HG03558 (cell line): ENCODE measurements at regions not wholly inside any gene's neighbourhood (a gene's known extent, or its start where the extent isn't known, plus 50 kb on each side); places are given as distances from the start of the nearest gene placed in this dataset.
"Not testable (repeated sequence)": the region's sequence is repeated elsewhere in the genome, so short reads cannot be mapped to it uniquely, and the experiment has no call there.

ENCODE experiments used
- ATAC-seq: cut with Tn5 transposase; IDR thresholded peaks from one replicate; pipeline ENCODE4 v1.9.1; 2021; ENCODE audit warnings: moderate number of reproducible peaks; ENCODE audit not compliant: unreplicated experiment; ENCODE audit errors: extremely low read depth

DNA sequence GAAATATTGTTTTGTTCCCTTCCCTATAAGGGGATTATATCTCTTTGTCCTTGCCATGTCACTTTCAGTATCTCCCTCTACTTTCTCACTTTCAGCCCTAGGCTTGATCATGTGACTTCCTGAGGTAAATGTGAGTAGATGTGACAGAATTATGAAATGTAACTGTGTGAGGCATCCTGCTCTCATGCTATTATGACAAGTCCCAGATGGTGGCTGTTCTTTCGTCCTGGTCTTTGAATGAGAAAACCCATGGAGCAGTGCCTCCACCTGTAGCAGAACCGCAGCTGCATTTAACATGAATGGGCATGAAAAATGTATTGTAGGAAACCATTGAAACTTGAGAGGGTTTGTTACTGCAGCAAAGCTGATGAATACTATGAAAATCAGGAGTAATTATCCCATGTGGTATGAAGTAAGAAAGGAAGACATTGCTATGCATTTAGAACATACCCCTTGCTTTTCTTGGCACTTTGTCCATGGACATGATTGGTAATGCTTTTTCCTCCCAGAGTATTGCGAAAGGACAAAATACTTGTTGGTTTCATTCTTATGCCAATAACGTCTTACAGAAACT is 202.2 kb upstream of the GPRIN3 start:
- ATAC-seq, result peak; percentile 100

DNA sequence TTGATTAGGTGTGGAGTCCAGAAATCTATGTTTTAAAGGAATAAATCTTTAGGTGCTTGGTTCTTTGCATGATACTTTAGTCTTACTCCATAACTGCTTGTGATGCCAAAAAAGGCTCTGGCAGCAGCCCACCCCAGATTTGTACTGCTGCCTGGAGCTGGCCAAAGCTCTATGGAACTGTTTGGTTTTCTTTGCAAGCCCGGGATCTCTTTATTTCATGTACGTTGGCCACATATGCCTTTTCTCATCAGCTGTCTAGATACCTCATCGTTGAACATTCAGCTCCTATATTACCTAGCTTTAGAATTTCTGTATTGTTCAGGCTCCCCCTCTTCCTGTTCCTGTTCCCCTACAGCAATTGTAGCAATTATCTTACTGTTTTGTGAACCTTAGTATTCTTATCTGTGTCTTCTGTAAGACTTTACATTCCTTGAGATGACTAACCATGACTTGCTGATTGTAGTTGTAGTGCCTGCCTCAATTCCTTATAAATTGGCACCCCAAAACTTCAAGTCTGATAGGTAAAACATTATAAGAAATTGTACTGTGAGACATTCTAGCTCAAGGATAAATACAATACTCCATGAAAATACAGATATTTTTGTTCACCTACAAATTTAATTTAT is 199.4 kb upstream of the GPRIN3 start:
- ATAC-seq, result no peak

DNA sequence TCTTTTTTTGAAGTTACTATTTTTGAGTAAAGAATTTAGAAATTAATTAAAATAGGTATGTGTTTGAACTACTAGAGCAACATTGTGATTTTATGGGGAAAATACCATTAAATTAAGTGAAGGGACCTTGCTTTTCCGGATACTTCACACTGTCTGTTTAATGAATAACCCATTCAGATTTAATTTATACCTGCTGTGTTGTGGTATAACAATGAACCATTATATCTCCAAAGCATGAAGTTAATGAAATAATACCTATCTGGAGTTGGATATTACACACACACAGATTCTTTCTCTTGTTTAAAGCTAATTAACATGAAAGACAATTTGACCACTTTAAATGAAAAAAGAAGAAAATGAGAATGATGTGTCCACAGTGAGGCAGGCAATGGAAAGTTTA is 195.0 kb upstream of the GPRIN3 start:
- no peak for ATAC-seq

DNA sequence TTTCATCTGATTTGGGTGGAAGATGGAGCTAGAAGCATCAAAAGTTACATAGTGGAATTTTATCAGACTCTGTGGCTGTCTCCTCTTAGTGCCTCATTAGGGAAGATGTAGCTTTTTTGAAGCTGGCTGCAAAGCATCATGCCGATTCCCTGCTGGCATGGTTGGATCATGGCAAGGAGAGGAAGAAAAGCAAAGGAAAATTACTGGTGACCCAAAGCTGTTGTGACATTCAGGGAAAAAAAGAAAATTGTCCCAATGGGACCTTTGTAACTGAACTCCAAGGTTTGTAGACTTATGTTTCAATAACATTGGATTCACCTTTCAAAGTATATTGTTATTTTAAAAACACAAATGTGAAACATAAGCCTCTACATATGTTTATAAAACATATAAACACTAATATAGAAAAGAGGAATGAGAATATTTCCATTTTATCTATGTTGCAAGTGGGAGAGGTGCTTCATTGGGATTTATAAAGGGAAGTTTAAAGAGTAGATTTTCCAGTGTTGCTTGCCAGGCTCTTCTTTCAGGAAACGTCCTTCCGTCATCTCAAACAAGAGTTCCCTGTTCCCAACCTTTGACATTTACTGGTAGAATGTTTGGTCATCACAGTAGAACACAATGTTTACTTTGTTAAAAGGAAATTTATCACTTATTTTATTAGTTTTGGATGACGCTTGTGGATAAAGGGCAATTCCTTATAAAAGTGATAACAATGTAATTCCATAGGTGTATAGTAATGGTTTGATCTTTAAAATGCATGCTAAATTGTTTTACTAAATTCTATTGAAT is 190.1 kb upstream of the GPRIN3 start:
- no peak for ATAC-seq

DNA sequence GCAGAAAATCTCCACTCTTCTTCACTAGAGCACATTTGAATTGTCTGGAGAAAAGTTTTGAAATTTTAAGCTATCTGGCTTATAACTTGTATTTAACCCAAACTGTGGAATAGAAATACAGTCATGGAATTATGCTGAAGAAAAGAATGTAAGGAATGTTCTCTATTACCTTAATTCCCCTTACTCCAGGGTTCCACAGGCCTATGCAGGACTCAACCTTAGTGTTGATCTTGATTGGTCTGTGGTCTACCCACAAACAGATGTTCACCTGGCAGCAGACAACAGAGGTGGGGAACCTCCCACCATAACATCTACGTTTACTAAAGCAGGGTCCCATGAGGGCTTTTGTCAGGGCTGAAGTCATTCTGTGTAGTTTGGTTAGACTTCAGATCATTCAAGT is 189.3 kb upstream of the GPRIN3 start:
- ATAC-seq, result no peak

DNA sequence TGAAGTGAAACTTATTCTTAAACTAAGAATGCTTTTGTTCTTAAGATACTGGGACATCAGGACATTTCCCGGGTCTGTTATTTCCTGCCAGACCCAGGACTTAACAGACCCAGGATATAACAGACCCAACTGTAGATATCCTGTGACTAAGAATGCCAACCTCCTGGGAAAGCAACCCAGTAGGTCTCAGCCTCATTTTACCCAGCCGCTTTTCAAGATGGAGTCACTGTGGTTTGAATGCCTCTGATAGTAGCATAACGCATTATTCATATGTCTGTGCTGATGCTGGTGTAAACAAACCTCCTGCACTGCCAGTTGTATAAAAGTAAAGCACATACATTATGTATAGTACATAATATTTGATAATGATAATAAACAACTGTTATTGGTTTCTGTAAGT is 185.8 kb upstream of the GPRIN3 start:
- no peak for ATAC-seq

DNA sequence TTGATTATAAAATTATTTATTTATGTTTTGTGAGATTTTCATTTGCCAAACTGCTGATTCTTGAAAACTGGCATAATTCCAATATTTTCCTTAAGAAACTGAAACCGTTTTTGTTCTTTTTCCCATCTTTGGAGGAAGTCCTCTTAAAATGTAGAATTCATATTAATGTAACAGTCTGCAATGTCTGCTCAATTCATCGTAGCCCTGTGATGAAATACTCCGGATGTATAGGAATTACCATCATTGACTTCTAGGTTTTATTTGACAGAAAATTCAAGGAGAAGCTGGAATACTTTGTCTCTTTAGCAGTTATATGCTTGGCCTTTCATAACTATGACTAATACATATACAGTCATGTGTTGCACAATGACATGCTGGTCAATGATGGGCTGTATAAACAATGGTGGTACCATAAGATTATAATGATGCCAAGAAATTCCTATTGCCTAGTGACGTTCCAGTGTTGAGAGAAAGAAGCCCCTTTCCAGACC is 185.0 kb upstream of the GPRIN3 start:
- ATAC-seq, result no peak

DNA sequence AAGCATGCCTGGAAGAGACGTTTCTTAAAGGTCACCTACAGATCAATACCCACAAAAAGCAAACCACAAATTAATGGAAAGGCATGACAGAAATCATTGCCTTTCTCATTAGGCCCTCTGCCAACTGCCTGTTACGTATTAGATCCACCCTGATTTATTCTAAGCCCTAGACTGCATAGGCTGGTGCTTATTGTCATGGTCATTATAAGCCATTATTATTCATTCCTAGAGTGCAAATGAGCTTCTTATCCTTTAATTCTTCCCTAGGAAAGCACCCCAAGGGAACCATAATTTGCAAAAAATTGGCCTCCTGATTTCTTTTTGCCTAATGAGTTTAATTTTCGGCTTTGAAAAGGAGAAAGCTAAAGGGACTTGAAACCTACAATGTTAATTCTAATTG is 184.2 kb upstream of the GPRIN3 start:
- no peak for ATAC-seq

DNA sequence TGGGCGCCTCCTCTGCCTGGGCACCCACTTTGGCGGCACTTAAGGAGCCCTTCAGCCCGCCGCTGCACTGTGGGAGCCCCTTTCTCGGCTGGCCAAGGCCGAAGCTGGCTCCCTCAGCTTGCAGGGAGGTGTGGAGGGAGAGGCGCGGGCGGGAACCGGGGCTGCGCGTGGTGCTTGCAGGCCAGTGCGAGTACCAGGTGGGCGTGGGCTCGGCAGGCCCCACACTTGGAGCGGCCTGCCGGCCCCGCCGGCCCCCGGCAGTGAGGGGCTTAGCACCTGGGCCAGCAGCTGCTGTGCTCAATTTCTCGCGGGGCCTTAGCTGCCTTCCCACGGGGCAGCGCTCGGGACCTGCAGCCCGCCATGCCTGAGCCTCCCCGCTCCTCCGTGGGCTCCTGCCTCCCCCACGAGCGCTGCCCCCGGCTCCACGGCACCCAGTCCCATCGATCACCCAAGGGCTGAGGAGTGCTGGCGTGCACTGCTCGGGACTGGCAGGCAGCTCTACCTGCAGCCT is 182.4 kb upstream of the GPRIN3 start:
- ATAC-seq, result not testable (repeated sequence)

DNA sequence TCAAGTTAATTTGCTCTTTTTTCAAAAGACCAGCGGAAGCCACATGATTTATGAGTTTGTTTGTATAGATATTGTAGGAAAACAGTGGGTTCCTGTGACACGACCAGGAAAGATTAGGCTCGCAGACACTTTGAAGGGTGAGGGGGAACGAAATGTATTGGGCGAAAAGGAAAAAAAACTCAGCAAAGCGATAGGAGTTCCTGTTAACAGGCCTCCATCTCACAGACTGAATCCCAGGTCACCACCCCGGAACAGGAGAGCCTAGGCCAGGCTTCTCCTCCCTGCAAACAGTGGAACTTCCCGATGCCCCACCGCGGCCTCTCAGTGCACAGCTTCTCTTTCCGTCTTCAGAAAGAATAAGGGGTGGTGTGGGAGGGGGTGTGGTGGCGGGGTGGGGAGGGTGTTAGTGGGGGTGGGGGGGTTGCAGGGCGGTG is 181.8 kb upstream of the GPRIN3 start:
- ATAC-seq, result no peak

DNA sequence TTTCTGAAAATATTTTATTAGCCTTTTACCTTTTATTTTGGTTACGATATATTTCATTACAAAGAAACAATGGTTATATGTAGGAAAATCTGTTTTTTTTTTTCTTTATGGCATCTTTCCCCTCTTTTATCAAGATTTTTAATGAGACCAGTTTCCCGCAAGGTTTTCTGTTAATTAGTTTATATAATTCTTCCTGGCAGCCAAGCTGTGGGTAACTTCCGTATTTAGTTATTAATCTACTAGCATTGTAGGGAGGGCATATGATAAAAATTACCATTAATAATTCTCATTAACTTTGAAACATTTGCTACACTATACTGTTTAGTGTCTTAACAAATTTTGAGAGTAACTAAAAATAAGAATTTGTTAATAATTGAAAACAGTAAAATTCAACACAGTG is 181.1 kb upstream of the GPRIN3 start:
- ATAC-seq, result no peak

DNA sequence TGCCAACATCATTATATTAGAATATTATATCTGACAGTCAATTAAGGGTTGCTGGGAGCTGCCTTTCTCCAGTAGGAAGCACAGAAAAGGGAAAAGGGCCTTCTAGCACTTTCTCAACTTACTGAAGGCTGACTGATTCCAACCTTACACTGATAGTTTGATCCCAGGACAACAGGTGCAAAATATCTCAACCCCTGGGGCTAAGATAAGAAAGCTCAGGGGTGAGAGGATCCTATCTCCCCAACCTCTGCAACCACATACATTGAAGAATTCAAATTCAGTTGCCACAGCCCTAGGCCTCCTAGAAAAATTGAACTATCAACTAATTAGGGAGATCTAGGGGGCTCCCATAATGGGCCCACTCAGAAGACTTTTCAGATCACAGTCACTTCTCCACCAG is 179.1 kb upstream of the GPRIN3 start:
- no peak for ATAC-seq

DNA sequence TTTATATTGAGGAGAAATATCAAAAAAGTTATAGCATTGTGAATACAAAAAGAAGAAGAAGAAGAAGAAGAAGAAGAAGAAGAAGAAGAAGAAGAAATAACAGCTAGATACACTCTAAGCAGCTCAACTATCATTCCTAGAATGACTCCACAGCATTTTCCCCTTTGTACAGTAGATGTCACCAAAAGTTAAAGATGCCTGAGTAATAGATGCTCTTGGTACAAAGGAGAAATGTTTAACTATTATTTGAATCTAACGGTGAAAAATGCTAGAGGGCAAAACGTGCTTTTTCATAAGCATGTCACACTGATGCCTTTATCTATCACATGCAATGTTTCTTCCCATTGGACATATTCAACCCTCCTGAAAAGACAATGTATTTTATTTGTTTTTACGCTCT is 178.4 kb upstream of the GPRIN3 start:
- ATAC-seq, result peak; percentile 50

DNA sequence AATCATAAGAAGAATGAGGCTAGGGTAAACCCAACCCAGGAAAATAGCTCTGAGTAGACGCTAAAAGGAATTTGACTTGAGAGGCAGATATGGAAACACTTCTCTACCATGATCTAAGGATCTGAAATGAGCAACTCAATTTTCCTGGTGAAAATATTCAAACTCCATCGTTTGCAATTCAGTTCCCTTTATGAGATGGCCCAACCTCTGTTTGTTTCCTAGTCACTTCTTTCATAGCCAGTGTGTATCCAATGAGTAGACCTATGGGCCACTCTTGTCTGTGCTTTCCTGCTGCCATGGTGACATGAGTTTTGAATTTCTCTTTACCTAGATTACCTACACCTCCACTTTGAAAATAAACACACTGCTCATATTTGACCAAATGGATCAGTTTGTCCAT is 176.2 kb upstream of the GPRIN3 start:
- no peak for ATAC-seq

DNA sequence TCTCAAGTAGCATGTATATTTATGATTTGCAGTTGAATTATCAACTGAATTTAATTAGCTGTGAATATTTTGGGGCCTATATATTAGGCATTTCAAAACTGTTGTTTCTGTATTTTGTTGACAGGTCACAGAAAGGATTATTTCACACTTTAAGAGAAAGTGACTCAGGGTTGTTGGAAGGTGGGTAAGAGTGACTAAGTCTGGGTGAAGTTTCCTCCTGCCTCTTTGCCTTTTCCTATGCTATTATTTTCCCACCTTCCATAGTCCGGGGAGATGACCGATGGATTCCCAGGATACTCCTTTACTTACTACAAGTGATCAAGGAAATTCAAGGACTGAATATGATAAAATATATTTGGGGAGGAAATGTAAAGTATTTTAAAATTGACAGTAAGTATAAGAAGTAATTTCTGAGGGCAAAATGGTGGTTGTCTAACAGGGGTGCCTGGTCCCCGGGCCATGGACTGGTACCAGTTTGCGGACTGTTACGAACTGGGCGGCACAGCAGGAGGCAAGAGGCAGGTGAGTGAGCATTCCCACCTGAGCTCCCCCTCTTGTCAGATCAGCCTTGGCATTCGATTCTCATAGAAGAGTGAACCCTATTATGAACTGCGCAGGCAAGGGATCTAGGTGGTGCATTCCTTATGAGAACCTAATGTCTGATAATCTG is 175.5 kb upstream of the GPRIN3 start:
- ATAC-seq, result no peak

DNA sequence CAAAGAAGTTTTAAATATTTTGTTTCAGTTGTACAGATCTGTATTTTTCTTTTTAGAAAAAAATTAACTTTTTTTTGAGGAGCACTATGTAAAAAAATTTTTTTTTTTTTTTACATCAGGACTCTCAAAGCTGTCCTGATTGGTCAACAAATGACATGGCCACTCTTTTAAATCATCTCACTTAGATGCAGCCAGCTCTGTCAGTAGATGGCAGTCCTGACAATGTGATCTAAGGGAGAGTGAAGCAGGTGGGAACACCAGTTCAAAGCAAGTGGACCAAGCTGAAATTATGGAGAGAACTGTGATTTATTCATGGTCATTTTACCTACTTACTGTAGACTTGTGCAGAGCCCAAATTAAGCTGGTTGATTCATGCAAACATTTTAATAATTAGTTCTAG is 174.7 kb upstream of the GPRIN3 start:
- ATAC-seq, result peak; percentile 79

DNA sequence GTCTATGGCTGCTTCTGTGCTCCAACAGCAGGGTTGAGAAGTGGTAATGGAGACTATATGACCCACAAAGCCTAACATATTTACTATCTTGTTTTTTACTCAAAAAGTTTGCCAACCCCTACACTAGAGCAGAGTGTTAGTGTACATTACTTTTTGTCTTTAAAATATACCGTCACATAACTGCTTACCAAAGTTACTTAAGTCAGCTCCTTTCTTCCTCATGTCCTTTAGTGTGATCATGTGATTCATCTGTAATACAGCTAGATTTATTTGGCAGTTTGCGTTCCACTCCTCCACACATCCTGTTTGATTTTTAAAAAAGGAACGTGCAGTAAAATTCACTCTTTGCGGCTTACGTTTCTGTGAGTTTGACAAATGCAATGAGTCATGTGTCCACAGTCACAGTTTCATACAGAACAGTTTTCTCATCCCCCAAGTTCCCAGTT is 162.4 kb upstream of the GPRIN3 start:
- peak; percentile 93 for ATAC-seq

DNA sequence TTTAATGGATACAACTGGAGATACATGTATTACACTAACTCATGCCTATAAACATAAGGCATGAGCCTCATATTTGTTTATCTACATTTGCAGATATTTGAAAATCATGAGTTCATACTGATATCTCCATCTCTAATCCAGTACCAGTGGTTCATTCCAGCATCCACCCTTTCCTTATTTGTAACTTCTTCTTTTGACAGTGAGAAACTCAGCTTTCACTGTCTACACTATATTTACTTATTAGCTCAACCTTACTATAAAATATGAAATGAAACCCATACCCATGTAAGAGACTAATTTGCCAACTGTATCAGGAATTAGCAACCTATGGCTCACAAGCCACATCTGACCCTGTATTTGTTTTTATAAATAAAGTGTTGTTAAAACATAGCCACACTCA is 161.9 kb upstream of the GPRIN3 start:
- no peak for ATAC-seq

DNA sequence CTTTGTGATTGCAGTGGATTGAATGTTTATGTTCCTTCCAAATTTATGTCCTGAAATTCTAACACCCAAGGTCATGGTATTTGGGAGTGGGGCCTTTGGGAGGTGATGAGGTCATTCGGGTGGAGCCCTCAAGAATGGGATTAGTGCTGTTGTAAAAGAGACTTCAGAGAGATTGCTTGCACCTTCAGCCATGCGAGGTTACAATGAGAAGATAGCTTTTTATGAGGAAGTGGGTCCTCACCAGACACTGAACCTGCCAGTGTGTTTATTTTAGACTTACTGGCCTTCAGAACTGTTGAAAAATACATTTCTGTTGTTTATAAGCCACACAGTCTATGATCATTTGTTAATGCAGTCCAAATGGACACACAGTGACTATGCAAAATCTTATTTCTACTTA is 161.0 kb upstream of the GPRIN3 start:
- ATAC-seq, result no peak

DNA sequence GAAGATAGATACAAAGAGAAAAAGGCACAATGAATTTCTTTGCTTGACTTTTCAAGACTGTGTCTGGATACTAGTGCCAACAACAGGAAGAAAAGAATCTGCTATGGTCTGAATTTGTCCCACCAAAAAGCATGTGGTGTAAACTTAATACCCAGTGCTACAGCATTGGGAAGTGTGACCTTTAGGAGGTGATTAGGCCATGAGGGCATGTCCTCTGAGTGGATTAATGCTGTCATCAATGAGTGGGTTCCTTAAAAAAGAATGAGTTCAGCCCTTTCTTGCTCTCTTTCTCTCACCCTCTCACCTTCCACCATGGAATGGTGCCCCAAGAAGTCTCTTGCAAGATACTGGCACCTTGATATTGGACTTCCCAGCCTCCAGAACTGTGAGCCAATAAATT is 155.7 kb upstream of the GPRIN3 start:
- ATAC-seq, result no peak

DNA sequence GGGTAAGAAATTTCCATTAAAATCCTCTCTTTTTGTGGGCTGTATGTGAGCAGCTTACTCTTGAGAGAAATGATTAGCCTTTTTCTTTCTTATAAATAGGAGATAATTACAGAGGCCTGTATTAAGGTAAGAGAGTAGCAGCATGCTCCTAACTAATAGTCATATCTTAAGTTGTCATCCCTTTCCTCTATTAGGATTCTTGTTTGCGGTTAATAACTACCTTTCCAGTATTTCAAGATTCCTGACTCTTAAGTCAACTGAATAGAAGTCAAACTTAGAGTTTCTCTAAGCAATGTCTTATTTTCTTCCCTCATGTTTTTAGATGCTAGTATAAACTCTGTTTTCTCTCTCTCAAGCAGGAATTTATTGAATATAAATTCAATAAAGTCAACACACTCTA is 139.9 kb upstream of the GPRIN3 start:
- ATAC-seq, result no peak
